Cardiac fibroblast (primary cell): ENCODE measurements at regions not wholly inside any gene's neighbourhood (a gene's known extent, or its start where the extent isn't known, plus 50 kb on each side); places are given as distances from the start of the nearest gene placed in this dataset.

Experiments
- DNase-seq, 2 donors: peaks; one replicate each; pipeline versions ENCODE4 v3.0.0 to v3.0.0-alpha.2; 2010; ENCODE audit warnings: low read depth in 2 of 2
- H3K4me3 ChIP-seq, 2 donors: replicated peaks in 1 of 2; 1 replicate in 1 of 2; 2 replicates in 1 of 2; pipeline ENCODE4 v1.5.1; 2011; ENCODE audit warnings: low read depth in 2 of 2, low read length in 2 of 2, mild to moderate bottlenecking in 2 of 2, moderate library complexity in 1 of 2
- CTCF ChIP-seq: IDR thresholded peaks from one replicate; pipeline ENCODE4 v1.5.1; 2011; ENCODE audit warnings: low read depth, mild to moderate bottlenecking, low read length, inconsistent platforms

DNA sequence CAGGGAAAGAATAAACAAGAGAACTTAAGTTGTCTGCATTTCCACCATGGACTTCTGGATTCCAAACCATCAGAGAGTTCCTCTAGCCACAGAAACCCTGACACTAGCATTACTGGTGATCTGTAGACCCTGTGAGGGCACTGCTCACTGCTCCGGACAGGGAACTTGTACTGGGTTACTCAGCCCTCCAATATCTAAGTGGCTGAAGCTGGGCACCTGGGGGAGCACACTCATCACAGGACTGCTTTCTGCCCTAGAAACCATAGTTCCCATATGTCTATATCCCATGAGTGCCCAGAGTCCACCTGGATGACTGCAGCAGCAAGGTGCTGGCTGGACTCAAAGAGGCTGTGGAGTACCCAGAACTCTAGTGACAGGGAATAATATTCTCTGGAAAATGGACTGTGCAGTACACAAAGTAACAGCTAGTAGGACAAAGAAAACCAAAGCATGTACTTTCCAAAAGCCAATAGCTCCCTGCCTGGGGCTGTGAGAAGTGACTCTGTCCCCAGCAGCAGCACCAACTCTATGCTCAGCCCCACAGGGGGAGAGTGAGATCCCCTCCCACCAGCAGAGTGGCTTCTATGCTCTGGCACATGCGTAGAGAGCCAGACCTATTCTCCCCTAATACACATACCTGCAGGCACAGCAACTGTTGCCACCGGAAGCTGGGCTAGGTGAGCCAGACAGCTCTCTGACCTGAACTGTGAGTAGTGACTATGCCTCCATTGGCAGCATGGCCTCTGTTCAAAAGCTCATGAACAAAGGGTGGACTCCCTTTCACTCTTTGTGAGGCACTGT, 472.9 kb upstream of the FTMT start:
- no peak for DNase-seq
- no peak overlapping the region for H3K4me3 ChIP-seq
- no peak for TF ChIP-seq CTCF

GRCh38 chr5:121380066-121380465, 471.6 kb upstream of the FTMT start:
- H3K4me3 ChIP-seq, result no peak overlapping the region
- no peak for TF ChIP-seq CTCF
- no peak for DNase-seq

DNA sequence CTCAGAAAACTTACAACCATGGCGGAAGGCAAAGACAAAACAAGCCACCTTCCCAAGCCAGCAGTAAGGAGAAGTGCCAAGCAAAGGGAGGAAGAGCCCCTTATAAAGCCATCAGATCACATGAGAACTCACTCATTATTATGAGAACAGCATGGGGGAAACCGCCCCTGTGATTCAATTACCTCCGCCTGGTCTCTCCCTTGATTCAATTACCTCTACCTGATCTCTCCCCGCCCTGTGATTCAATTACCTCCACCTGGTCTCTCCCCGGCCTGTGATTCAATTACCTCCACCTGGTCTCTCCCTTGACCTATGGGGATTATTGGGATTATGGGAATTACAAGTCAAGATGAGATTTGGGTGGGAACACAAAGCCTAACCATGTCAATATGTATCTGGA, 467.3 kb upstream of the FTMT start:
- no peak for TF ChIP-seq CTCF
- no peak overlapping the region for H3K4me3 ChIP-seq
- DNase-seq, result no peak

DNA sequence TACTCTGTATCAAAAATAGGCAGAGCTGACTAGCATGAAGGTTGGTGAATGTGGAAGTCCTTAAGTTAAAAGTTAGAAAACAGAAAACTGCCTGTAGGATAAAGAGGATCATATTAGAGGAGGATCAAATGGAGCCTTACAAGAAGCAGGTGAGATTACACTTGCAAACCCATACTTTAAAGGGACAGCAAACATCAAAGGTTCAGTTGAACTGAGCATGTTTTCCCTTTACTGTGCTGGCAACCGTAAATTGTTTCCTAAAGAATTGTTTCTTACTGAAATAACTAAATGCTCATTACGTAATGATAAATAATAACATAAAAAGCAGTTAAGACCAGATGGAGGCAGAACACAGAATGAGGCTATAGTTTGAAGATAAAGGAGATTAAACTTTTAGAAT, 465.3 kb upstream of the FTMT start:
- H3K4me3 ChIP-seq, result no peak overlapping the region
- no peak for TF ChIP-seq CTCF
- no peak for DNase-seq

DNA sequence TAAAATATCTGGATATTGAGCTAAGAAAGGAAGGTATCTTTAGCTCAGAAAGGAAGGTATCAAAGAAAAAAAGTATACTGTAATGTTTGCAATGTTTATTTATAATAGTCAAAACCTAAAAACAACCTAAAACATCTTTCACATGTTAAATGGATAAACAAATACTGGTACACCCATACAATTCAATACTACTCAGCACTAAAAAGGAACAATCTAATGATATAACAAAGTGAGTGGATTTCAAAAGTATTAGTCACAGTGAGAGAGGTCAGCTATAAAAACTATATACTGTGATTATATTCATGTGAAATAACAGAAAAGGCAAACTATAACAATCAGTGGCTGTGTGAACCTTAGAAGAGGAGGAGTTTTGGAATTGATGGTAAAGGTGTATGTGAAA, 455.0 kb upstream of the FTMT start:
- TF ChIP-seq CTCF, result no peak
- H3K4me3 ChIP-seq, result no peak overlapping the region
- DNase-seq, result no peak

DNA sequence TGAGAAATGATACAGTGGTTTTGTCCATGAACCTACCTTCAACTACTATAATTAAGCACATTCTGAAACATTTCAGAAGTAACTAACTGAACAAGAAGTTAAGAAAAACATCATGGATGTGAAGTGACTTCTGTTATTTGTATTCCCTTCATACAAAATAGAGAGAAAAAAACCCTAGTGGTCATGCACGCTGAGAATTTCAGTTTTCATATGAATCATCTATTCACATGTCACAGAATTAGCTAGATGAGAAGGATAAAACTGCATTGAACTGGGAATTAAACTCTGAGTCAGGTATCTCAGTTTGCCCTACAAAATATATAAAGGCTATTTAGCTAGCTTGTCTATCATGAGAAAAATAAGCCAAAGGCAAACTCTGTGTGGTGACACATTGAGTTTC, 451.8 kb upstream of the FTMT start:
- no peak overlapping the region for H3K4me3 ChIP-seq
- DNase-seq, result no peak
- no peak for TF ChIP-seq CTCF

DNA sequence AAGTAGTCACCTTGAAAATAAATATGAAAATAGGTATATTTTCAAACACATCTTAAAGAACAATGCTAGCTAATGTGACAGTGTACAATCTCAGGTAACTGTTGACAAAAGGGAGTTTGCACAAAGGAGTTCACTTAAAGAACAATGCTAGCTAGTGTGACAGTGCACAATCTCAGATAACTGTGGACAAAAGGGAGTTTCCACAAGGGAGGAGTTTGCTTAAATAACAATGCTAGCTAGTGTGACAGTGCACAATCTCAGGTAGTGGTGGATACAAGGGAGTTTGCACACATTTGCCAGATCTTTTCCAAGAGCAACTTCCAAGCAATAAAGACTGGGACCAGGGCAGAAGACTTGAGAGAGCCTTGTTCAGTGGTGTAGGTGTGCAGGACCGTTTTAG, 442.9 kb upstream of the FTMT start:
- H3K4me3 ChIP-seq, result no peak overlapping the region
- no peak for TF ChIP-seq CTCF
- DNase-seq, result no peak
